HG03460 (cell line): ENCODE measurements at regions not wholly inside any gene's neighbourhood (a gene's known extent, or its start where the extent isn't known, plus 50 kb on each side); places are given as distances from the start of the nearest gene placed in this dataset.

ENCODE experiments used
- ATAC-seq: cut with Tn5 transposase; IDR thresholded peaks from one replicate; pipeline ENCODE4 v1.9.1; 2021; ENCODE audit not compliant: unreplicated experiment

- no peak for ATAC-seq
Observed at GRCh38 chr5:56433039-56433617, 200.0 kb upstream of the ANKRD55 start.

- ATAC-seq, result no peak
Observed at GRCh38 chr5:56432321-56432720, 199.2 kb upstream of the ANKRD55 start.

- ATAC-seq, result no peak
Observed at GRCh38 chr5:56430422-56430821, 197.3 kb upstream of the ANKRD55 start.

GRCh38 chr5:56429110-56429561 lies 196.0 kb upstream of the ANKRD55 start:
- no peak for ATAC-seq

- ATAC-seq, result no peak
Observed at GRCh38 chr5:56426693-56427092, 193.6 kb upstream of the ANKRD55 start.

- ATAC-seq, result no peak
Observed at GRCh38 chr5:56422076-56422762, 189.1 kb upstream of the ANKRD55 start.

- no peak for ATAC-seq
Observed at GRCh38 chr5:56421246-56422075, 188.3 kb upstream of the ANKRD55 start.

- no peak for ATAC-seq
Observed at GRCh38 chr5:56420323-56420722, 187.2 kb upstream of the ANKRD55 start.

GRCh38 chr5:56419667-56420066 lies 186.5 kb upstream of the ANKRD55 start:
- no peak for ATAC-seq

GRCh38 chr5:56415356-56415765 lies 182.2 kb upstream of the ANKRD55 start:
- peak; percentile 70 for ATAC-seq

- no peak for ATAC-seq
Observed at GRCh38 chr5:56414066-56414465, 180.9 kb upstream of the ANKRD55 start.

- no peak for ATAC-seq
Observed at GRCh38 chr5:56413546-56413945, 180.4 kb upstream of the ANKRD55 start.

GRCh38 chr5:56412601-56413379 lies 179.7 kb upstream of the ANKRD55 start:
- peak; percentile 90 for ATAC-seq

GRCh38 chr5:56410696-56411095 lies 177.6 kb upstream of the ANKRD55 start:
- no peak for ATAC-seq

GRCh38 chr5:56409331-56410190 lies 176.4 kb upstream of the ANKRD55 start:
- no peak for ATAC-seq

GRCh38 chr5:56406838-56407237 lies 173.7 kb upstream of the ANKRD55 start:
- no peak for ATAC-seq

GRCh38 chr5:56406221-56406620 lies 173.1 kb upstream of the ANKRD55 start:
- ATAC-seq, result no peak

GRCh38 chr5:56405116-56405908 lies 172.2 kb upstream of the ANKRD55 start:
- ATAC-seq, result no peak
